ENCODE measurements at regions not wholly inside any gene's neighbourhood (a gene's known extent, or its start where the extent isn't known, plus 50 kb on each side); places are given as distances from the start of the nearest gene placed in this dataset.

GRCh38 chr3:128563439-128563838 is 70.4 kb upstream of the GATA2 start:
- TF ChIP-seq CTCF (IDR thresholded peaks at IDR 0.05; ENCODE audit: insufficient read depth, low read length): no peak
- no peak for TF ChIP-seq POLR2AphosphoS5 (IDR thresholded peaks at IDR 0.05; ENCODE audit: low read depth)
- no peak for TF ChIP-seq REST (IDR thresholded peaks at IDR 0.05; ENCODE audit: insufficient replicate concordance, low read depth)
- no peak for TF ChIP-seq GABPA (IDR thresholded peaks at IDR 0.05; ENCODE audit: low read depth)

Measured in HL-60 (cell line).